ENCODE measurements at regions not wholly inside any gene's neighbourhood (a gene's known extent, or its start where the extent isn't known, plus 50 kb on each side); places are given as distances from the start of the nearest gene placed in this dataset.

DNA sequence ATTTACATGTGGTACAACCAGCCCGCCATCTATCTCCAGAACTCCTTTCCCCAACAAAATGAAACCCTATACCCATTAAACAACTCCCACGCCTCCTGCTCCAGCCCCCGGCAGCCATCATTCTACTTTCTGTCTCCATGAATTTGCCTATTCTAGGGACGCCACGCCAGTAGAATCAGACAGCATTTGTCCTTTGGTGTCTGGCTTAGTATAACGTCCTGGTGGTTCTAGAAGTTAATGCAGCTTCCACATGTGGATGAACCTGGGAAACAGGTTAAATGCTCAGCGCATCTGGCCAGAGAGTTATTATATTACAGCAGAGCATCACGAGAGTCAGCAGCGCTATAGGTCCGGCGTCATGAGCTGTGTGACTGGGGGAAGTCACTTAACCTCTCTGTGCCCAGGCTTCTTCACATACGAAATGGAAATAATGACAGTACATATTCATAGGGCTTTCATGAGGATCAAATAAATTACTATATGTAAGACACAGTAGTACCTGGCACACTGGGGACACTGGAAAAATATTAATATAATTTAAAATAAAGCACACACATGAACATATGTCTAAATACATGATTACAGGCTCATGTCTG, 178.7 kb upstream of the TAB2 start:
- H3K9me1 ChIP-seq (ENCODE audit: control insufficient read depth, extremely low read depth, insufficient read depth, low read length) = peaks cover 3% of the 10 kb centered on the region
- no peak overlapping the region for H2AFZ ChIP-seq (ENCODE audit: control insufficient read depth, low read length)
- no peaks in the 10 kb centered on the region for H3K79me2 ChIP-seq (ENCODE audit: control insufficient read depth, insufficient read depth, low read length)
- no peak overlapping the region for H3K27ac ChIP-seq (ENCODE audit: control insufficient read depth, insufficient read depth, low read length)
- no peak overlapping the region for H3K9ac ChIP-seq (ENCODE audit: control insufficient read depth, extremely low read depth, insufficient read depth, low read length)
- no peaks in the 10 kb centered on the region for H3K36me3 ChIP-seq (ENCODE audit: control insufficient read depth in 2 of 2, extremely low read depth in 1 of 2, insufficient read depth in 2 of 2, low read length in 2 of 2)
- no peaks in the 10 kb centered on the region for H4K20me1 ChIP-seq (ENCODE audit: control insufficient read depth, extremely low read depth, insufficient read depth, low read length)
- dilution Hi-C loops (cut with MboI; ENCODE audit: extremely low pct_ligation_motif_present, low sequenced_read_pairs) = no loop called here
- TF ChIP-seq, protein P1, sequence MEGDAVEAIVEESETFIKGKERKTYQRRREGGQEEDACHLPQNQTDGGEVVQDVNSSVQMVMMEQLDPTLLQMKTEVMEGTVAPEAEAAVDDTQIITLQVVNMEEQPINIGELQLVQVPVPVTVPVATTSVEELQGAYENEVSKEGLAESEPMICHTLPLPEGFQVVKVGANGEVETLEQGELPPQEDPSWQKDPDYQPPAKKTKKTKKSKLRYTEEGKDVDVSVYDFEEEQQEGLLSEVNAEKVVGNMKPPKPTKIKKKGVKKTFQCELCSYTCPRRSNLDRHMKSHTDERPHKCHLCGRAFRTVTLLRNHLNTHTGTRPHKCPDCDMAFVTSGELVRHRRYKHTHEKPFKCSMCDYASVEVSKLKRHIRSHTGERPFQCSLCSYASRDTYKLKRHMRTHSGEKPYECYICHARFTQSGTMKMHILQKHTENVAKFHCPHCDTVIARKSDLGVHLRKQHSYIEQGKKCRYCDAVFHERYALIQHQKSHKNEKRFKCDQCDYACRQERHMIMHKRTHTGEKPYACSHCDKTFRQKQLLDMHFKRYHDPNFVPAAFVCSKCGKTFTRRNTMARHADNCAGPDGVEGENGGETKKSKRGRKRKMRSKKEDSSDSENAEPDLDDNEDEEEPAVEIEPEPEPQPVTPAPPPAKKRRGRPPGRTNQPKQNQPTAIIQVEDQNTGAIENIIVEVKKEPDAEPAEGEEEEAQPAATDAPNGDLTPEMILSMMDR (optimal IDR thresholded peaks at IDR 0.05 in 1 of 3, IDR thresholded peaks at IDR 0.05 in 1 of 3, conservative IDR thresholded peaks at IDR 0.05 in 1 of 3; ENCODE audit: extremely low read depth in 1 of 3, insufficient read depth in 2 of 3, low read length in 3 of 3) = no peak
- no peak for TF ChIP-seq EZH2 (IDR thresholded peaks at IDR 0.05; ENCODE audit: low read length)
- H3K4me2 ChIP-seq (ENCODE audit: control insufficient read depth, extremely low read depth, insufficient read depth, low read depth, low read length) = no peak overlapping the region
- H3K9me3 ChIP-seq (ENCODE audit: control insufficient read depth, low read depth, low read length) = no peaks in the 10 kb centered on the region
- DNase-seq (ENCODE audit: low read depth, low spot score) (no peak), FAIRE-seq (no peak)
- H3K4me3 ChIP-seq (ENCODE audit: control insufficient read depth in 2 of 3, extremely low read depth in 1 of 3, insufficient read depth in 2 of 3, low read depth in 1 of 3, low read length in 3 of 3) = no peak overlapping the region
- no peaks in the 10 kb centered on the region for H3K27me3 ChIP-seq (ENCODE audit: control insufficient read depth, extremely low read depth, insufficient read depth, low read length)
- H3K4me1 ChIP-seq (ENCODE audit: control insufficient read depth, extremely low read depth, insufficient read depth, low read length) = no peaks in the 10 kb centered on the region

DNA sequence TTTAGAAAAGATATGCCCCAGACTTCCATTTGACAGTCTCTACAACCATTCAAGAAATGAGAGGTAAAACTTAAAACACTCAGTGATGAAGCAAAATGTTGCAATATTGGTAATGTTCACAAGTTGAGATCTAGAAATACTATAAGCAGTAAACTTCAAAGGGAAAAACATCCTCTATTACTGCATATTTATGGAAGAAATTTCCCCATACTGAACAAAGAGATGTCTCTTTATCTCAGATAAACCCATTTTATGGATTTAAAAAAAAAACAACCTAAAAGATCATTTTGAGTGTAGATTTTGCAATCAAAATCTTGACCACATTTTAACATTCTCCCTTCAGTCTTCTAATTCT, 177.8 kb upstream of the TAB2 start:
- Histone ChIP-seq H3K9ac (ENCODE audit: control insufficient read depth, extremely low read depth, insufficient read depth, low read length) (no peak overlapping the region), H3K9me1 (ENCODE audit: control insufficient read depth, extremely low read depth, insufficient read depth, low read length) (peaks cover 3% of the 10 kb centered on the region), H3K4me1 (ENCODE audit: control insufficient read depth, extremely low read depth, insufficient read depth, low read length) (no peaks in the 10 kb centered on the region), H3K27me3 (ENCODE audit: control insufficient read depth, extremely low read depth, insufficient read depth, low read length) (peaks cover under 1% of the 10 kb centered on the region), H4K20me1 (ENCODE audit: control insufficient read depth, extremely low read depth, insufficient read depth, low read length) (no peaks in the 10 kb centered on the region), H3K4me3 (ENCODE audit: control insufficient read depth in 2 of 3, extremely low read depth in 1 of 3, insufficient read depth in 2 of 3, low read depth in 1 of 3, low read length in 3 of 3) (no peak overlapping the region), H3K36me3 (ENCODE audit: control insufficient read depth in 2 of 2, extremely low read depth in 1 of 2, insufficient read depth in 2 of 2, low read length in 2 of 2) (no peaks in the 10 kb centered on the region), H3K27ac (ENCODE audit: control insufficient read depth, insufficient read depth, low read length) (no peak overlapping the region), H3K79me2 (ENCODE audit: control insufficient read depth, insufficient read depth, low read length) (no peaks in the 10 kb centered on the region), H3K9me3 (ENCODE audit: control insufficient read depth, low read depth, low read length) (no peaks in the 10 kb centered on the region), H3K4me2 (ENCODE audit: control insufficient read depth, extremely low read depth, insufficient read depth, low read depth, low read length) (no peak overlapping the region), H2AFZ (ENCODE audit: control insufficient read depth, low read length) (no peak overlapping the region)
- FAIRE-seq (no peak), DNase-seq (ENCODE audit: low read depth, low spot score) (no peak)
- dilution Hi-C loops (cut with MboI; ENCODE audit: extremely low pct_ligation_motif_present, low sequenced_read_pairs) = no loop called here
- TF ChIP-seq, protein P1 (optimal IDR thresholded peaks at IDR 0.05 in 1 of 3, IDR thresholded peaks at IDR 0.05 in 1 of 3, conservative IDR thresholded peaks at IDR 0.05 in 1 of 3; ENCODE audit: extremely low read depth in 1 of 3, insufficient read depth in 2 of 3, low read length in 3 of 3) = no peak
- no peak for TF ChIP-seq EZH2 (IDR thresholded peaks at IDR 0.05; ENCODE audit: low read length)

Measured in keratinocyte (primary cell).